ENCODE measurements at regions not wholly inside any gene's neighbourhood (a gene's known extent, or its start where the extent isn't known, plus 50 kb on each side); places are given as distances from the start of the nearest gene placed in this dataset.

- Histone ChIP-seq H3K4me1 (ENCODE audit: insufficient read depth) (no peaks in the 10 kb centered on the region), H3K27ac (no peak overlapping the region), H3K27me3 (no peaks in the 10 kb centered on the region), H3K4me3 (no peak overlapping the region), H3K36me3 (no peaks in the 10 kb centered on the region), H3K9me3 (no peaks in the 10 kb centered on the region)
- 72 to 94% (median 74%) methylated on average over 5 of the region's 5 CpGs for WGBS, 3 donors
- TF ChIP-seq CTCF (IDR thresholded peaks at IDR 0.05) (no peak), EP300 (IDR thresholded peaks at IDR 0.05) (no peak), POLR2A (IDR thresholded peaks at IDR 0.05) (no peak)
- no peak for DNase-seq
- intact Hi-C loops (cut with DNase I): no loop called here
These were observed 235.6 kb upstream of the ZNF521 start for GRCh38 chr18:25587545-25587944.

GRCh38 chr18:25568986-25569385 is 217.0 kb upstream of the ZNF521 start:
- Histone ChIP-seq H3K27me3 (no peaks in the 10 kb centered on the region), H3K27ac (no peak overlapping the region), H3K4me1 (ENCODE audit: insufficient read depth) (no peaks in the 10 kb centered on the region), H3K9me3 (no peaks in the 10 kb centered on the region), H3K4me3 (no peak overlapping the region), H3K36me3 (no peaks in the 10 kb centered on the region)
- TF ChIP-seq EP300 (IDR thresholded peaks at IDR 0.05): no peak
- no peak for TF ChIP-seq POLR2A (IDR thresholded peaks at IDR 0.05)
- 27 to 36% (median 35%) methylated on average over 5 of the region's 5 CpGs for WGBS, 3 donors
- intact Hi-C loops (cut with DNase I): no loop called here
- no peak for DNase-seq

- Histone ChIP-seq H3K27me3 (no peaks in the 10 kb centered on the region), H3K4me3 (no peak overlapping the region), H3K27ac (no peak overlapping the region), H3K36me3 (no peaks in the 10 kb centered on the region), H3K9me3 (no peaks in the 10 kb centered on the region), H3K4me1 (ENCODE audit: insufficient read depth) (no peaks in the 10 kb centered on the region)
- intact Hi-C loops (cut with DNase I): no loop called here
- no peak for DNase-seq
- TF ChIP-seq POLR2A (IDR thresholded peaks at IDR 0.05) (no peak), EP300 (IDR thresholded peaks at IDR 0.05) (no peak), CTCF (IDR thresholded peaks at IDR 0.05) (no peak)
- 86 to 87% (median 86%) methylated on average over 16 of the region's 16 CpGs for WGBS, 3 donors
These were observed 212.1 kb upstream of the ZNF521 start for GRCh38 chr18:25563816-25564683.

GRCh38 chr18:25563346-25563745 is 211.4 kb upstream of the ZNF521 start:
- intact Hi-C loops (cut with DNase I): no loop called here
- WGBS, 3 donors: 81 to 93% (median 91%) methylated on average over 3 of the region's 3 CpGs
- no peak overlapping the region for H3K4me3 ChIP-seq
- no peaks in the 10 kb centered on the region for H3K9me3 ChIP-seq
- TF ChIP-seq POLR2A (IDR thresholded peaks at IDR 0.05) (no peak), EP300 (IDR thresholded peaks at IDR 0.05) (no peak), CTCF (IDR thresholded peaks at IDR 0.05) (no peak)
- H3K36me3 ChIP-seq: no peaks in the 10 kb centered on the region
- no peaks in the 10 kb centered on the region for H3K4me1 ChIP-seq (ENCODE audit: insufficient read depth)
- H3K27ac ChIP-seq: no peak overlapping the region
- no peaks in the 10 kb centered on the region for H3K27me3 ChIP-seq
- DNase-seq: no peak

- Histone ChIP-seq H3K27me3 (no peaks in the 10 kb centered on the region), H3K9me3 (no peaks in the 10 kb centered on the region), H3K4me3 (no peak overlapping the region), H3K27ac (no peak overlapping the region), H3K36me3 (no peaks in the 10 kb centered on the region), H3K4me1 (ENCODE audit: insufficient read depth) (no peaks in the 10 kb centered on the region)
- TF ChIP-seq POLR2A (IDR thresholded peaks at IDR 0.05): no peak
- no peak for TF ChIP-seq CTCF (IDR thresholded peaks at IDR 0.05)
- no peak for TF ChIP-seq EP300 (IDR thresholded peaks at IDR 0.05)
- intact Hi-C loops (cut with DNase I): no loop called here
- 66 to 72% (median 71%) methylated on average over 6 of the region's 6 CpGs for WGBS, 3 donors
- DNase-seq: no peak
These were observed 210.0 kb upstream of the ZNF521 start for GRCh38 chr18:25561918-25562317.

All from ovary (tissue), 7 donors.